ENCODE measurements at regions not wholly inside any gene's neighbourhood (a gene's known extent, or its start where the extent isn't known, plus 50 kb on each side); places are given as distances from the start of the nearest gene placed in this dataset.

GRCh38 chr20:60676011-60676410 is 576.0 kb upstream of the CDH4 start:
- Histone ChIP-seq H3K36me3 (ENCODE audit: control insufficient read depth in 2 of 4, insufficient read depth in 4 of 4, low read length in 3 of 4) (no peaks in the 10 kb centered on the region), H3K27me3 (replicated peaks in 1 of 4; ENCODE audit: control insufficient read depth in 3 of 4, extremely low read depth in 1 of 4, insufficient read depth in 3 of 4, low read length in 3 of 4) (no peaks in the 10 kb centered on the region; a peak in 1 of 7 replicates), H2BK20ac (ENCODE audit: low read length) (no peak overlapping the region), H2BK120ac (replicated peaks; ENCODE audit: low read depth, low read length) (no peak overlapping the region), H3K56ac (replicated peaks; ENCODE audit: insufficient read length, low read depth, low read length) (no peak overlapping the region), H3K9me3 (ENCODE audit: insufficient read depth in 2 of 2, low read depth in 1 of 2, low read length in 1 of 2) (no peaks in the 10 kb centered on the region), H4K5ac (ENCODE audit: insufficient read length, low read depth, low read length) (no peak overlapping the region), H3K9ac (replicated peaks in 1 of 4; ENCODE audit: extremely low read depth in 1 of 4, low read depth in 3 of 4, low read length in 3 of 4) (no peak overlapping the region), H4K20me1 (replicated peaks in 1 of 2; ENCODE audit: control insufficient read depth in 1 of 2, insufficient read depth in 2 of 2, low read length in 2 of 2) (no peaks in the 10 kb centered on the region), H3K18ac (ENCODE audit: extremely low read depth, low read length) (no peak overlapping the region), H3K4me1 (replicated peaks in 1 of 4; ENCODE audit: control insufficient read depth in 3 of 4, insufficient read depth in 4 of 4, low read length in 3 of 4) (no peaks in the 10 kb centered on the region), H3K14ac (ENCODE audit: insufficient read length) (no peak overlapping the region), H3K79me2 (ENCODE audit: control insufficient read depth in 1 of 2, insufficient read depth in 2 of 2, low read length in 2 of 2) (no peaks in the 10 kb centered on the region), H3K4ac (replicated peaks; ENCODE audit: insufficient read length, low read depth, low read length) (no peak overlapping the region), H2BK12ac (ENCODE audit: low read depth, low read length) (no peak overlapping the region), H3K79me1 (ENCODE audit: low read depth, low read length) (no peaks in the 10 kb centered on the region), H2AK5ac (ENCODE audit: low read depth, low read length) (no peak overlapping the region), H3K23me2 (ENCODE audit: low read depth, low read length) (no peaks in the 10 kb centered on the region), H2BK5ac (ENCODE audit: low read depth, low read length) (no peak overlapping the region), H3K27ac (ENCODE audit: low read depth, low read length) (no peak overlapping the region), H3K23ac (ENCODE audit: insufficient read length) (no peak overlapping the region), H3K4me2 (ENCODE audit: insufficient read depth in 1 of 2, low read depth in 2 of 2, low read length in 2 of 2) (no peak overlapping the region), H3K4me3 (ENCODE audit: extremely low read depth in 1 of 4, insufficient read depth in 2 of 4, low read depth in 3 of 4, low read length in 4 of 4) (no peak overlapping the region), H2AFZ (ENCODE audit: low read length) (no peak overlapping the region), H2BK15ac (ENCODE audit: low read length) (no peak overlapping the region), H4K8ac (ENCODE audit: extremely low read depth, insufficient read depth, low read length) (no peak overlapping the region), H4K91ac (replicated peaks; ENCODE audit: insufficient read length, low read length) (no peak overlapping the region)
- no peak for FAIRE-seq
- CTCF ChIA-PET (ENCODE audit: partially characterized antibody), result no interaction called here
- no peak for DNase-seq (ENCODE audit: low read depth in 1 of 2, low spot score in 2 of 2)
- POLR2A ChIA-PET (ENCODE audit: partially characterized antibody), result no interaction called here
- no peak for TF ChIP-seq SP2 (IDR thresholded peaks at IDR 0.05; ENCODE audit: low read length)
- no peak for TF ChIP-seq RFX5 (IDR thresholded peaks at IDR 0.05; ENCODE audit: borderline replicate concordance, low read depth, low read length)
- no peak for TF ChIP-seq GTF2F1 (IDR thresholded peaks at IDR 0.05; ENCODE audit: borderline replicate concordance, low read depth, low read length)
- no peak for TF ChIP-seq SP1 (IDR thresholded peaks at IDR 0.05; ENCODE audit: low read depth, low read length)
- no peak for TF ChIP-seq FOSL1 (IDR thresholded peaks at IDR 0.05; ENCODE audit: insufficient read depth, low read depth, low read length)
- no peak for TF ChIP-seq CEBPB (IDR thresholded peaks at IDR 0.05; ENCODE audit: low read depth, low read length)
- no peak for TF ChIP-seq SAP30 (IDR thresholded peaks at IDR 0.05; ENCODE audit: insufficient read depth, insufficient replicate concordance, low read length)
- no peak for TF ChIP-seq SIX5 (IDR thresholded peaks at IDR 0.05; ENCODE audit: low read depth, low read length)
- TF ChIP-seq CHD1 (IDR thresholded peaks at IDR 0.05; ENCODE audit: low read depth, low read length), result no peak
- no peak for TF ChIP-seq CTBP2 (IDR thresholded peaks at IDR 0.05; ENCODE audit: borderline replicate concordance, insufficient read depth, insufficient read length, low read length)
- TF ChIP-seq JUND (IDR thresholded peaks at IDR 0.05; ENCODE audit: low read length), result no peak
- no peak for TF ChIP-seq TAF1 (IDR thresholded peaks at IDR 0.05; ENCODE audit: low read depth, low read length)
- TF ChIP-seq USF2 (IDR thresholded peaks at IDR 0.05; ENCODE audit: low read length), result no peak

Measured in H1 (cell line).